Smooth muscle cell (in vitro differentiated cells): ENCODE measurements at regions not wholly inside any gene's neighbourhood (a gene's known extent, or its start where the extent isn't known, plus 50 kb on each side); places are given as distances from the start of the nearest gene placed in this dataset.
A peak's percentile ranks its signal among the peaks of the same experiment; 100 is the strongest.

Experiments used
- DNase-seq: peaks from one replicate; lab custom pipeline; 2025; ENCODE audit not compliant: unreplicated experiment; lab: John Stamatoyannopoulos, UW
- H2AFZ ChIP-seq: fragments of 200-600 bp; sonication (generic); 2 replicates; pipeline ENCODE4 v1.6.0; 2016; ENCODE audit warnings: antibody characterized with exemption, low read depth, mild to moderate bottlenecking
- H3F3A ChIP-seq: fragments of 200-600 bp; sonication (generic); 2 replicates; pipeline ENCODE4 v1.6.0; 2017; ENCODE audit warnings: antibody characterized with exemption, low read depth
- H3K27ac ChIP-seq: fragments of 200-600 bp; sonication (generic); 2 replicates; pipeline ENCODE4 v1.5.1; 2016; ENCODE audit warnings: low read depth, mild to moderate bottlenecking
- H3K27me3 ChIP-seq: fragments of 200-600 bp; sonication (generic); 2 replicates; pipeline ENCODE4 v1.6.1; 2016; ENCODE audit warnings: low read depth, mild to moderate bottlenecking
- H3K36me3 ChIP-seq: fragments of 200-600 bp; sonication (generic); 2 replicates; pipeline ENCODE4 v1.5.1; 2016; ENCODE audit warnings: low read depth
- H3K4me1 ChIP-seq: fragments of 200-600 bp; sonication (generic); 2 replicates; pipeline ENCODE4 v1.5.1; 2016; ENCODE audit warnings: low read depth
- H3K4me2 ChIP-seq: fragments of 200-600 bp; sonication (generic); 2 replicates; pipeline ENCODE4 v1.6.0; 2016; ENCODE audit warnings: mild to moderate bottlenecking
- H3K4me3 ChIP-seq: fragments of 200-600 bp; sonication (generic); 2 replicates; pipeline ENCODE4 v1.5.1; 2016; ENCODE audit warnings: mild to moderate bottlenecking
- H3K79me2 ChIP-seq: fragments of 200-600 bp; sonication (generic); 2 replicates; pipeline ENCODE4 v1.6.0; 2016; ENCODE audit warnings: low read depth, mild to moderate bottlenecking
- H3K9ac ChIP-seq: fragments of 200-600 bp; sonication (generic); 2 replicates; pipeline ENCODE4 v1.6.0; 2016; ENCODE audit warnings: low read depth
- H3K9me3 ChIP-seq: fragments of 200-600 bp; sonication (generic); replicated peaks from 2 replicates; pipeline ENCODE4 v1.5.1; 2016; ENCODE audit warnings: low read depth
- H4K20me1 ChIP-seq: fragments of 200-600 bp; sonication (generic); 2 replicates; pipeline ENCODE4 v1.6.0; 2016; ENCODE audit warnings: low read depth
- WGBS: methylation state at CpG from one replicate; pipeline ENCODE4 v1.1.7; 2016; ENCODE audit warnings: low lambda C conversion rate; 5-methylcytosine and 5-hydroxymethylcytosine counted together
- TF ChIP-seq, protein P1 (sequence below): fragments of 200-600 bp; sonication (generic); IDR thresholded peaks from 2 replicates; pipeline ENCODE4 v1.5.1; 2017; ENCODE audit warnings: borderline replicate concordance, mild to moderate bottlenecking, antibody characterized with exemption; ENCODE audit not compliant: insufficient read depth, poor library complexity, severe bottlenecking

GRCh38 chr1:219438386-219438785 is 174.5 kb downstream of the ZC3H11B start:
- H3K79me2 ChIP-seq = no peaks in the 10 kb centered on the region
- peaks cover 9% of the 10 kb centered on the region for H3K4me1 ChIP-seq
- no peaks in the 10 kb centered on the region for H3K36me3 ChIP-seq
- no peaks in the 10 kb centered on the region for H3K9me3 ChIP-seq
- H3F3A ChIP-seq = peaks cover 10% of the 10 kb centered on the region
- no peaks in the 10 kb centered on the region for H3K27me3 ChIP-seq
- no peak overlapping the region for H3K27ac ChIP-seq
- no peak overlapping the region for H2AFZ ChIP-seq
- H3K4me3 ChIP-seq = no peak overlapping the region
- no peak overlapping the region for H3K4me2 ChIP-seq
- H3K9ac ChIP-seq = no peak overlapping the region
- no peaks in the 10 kb centered on the region for H4K20me1 ChIP-seq
- TF ChIP-seq, protein P1, sequence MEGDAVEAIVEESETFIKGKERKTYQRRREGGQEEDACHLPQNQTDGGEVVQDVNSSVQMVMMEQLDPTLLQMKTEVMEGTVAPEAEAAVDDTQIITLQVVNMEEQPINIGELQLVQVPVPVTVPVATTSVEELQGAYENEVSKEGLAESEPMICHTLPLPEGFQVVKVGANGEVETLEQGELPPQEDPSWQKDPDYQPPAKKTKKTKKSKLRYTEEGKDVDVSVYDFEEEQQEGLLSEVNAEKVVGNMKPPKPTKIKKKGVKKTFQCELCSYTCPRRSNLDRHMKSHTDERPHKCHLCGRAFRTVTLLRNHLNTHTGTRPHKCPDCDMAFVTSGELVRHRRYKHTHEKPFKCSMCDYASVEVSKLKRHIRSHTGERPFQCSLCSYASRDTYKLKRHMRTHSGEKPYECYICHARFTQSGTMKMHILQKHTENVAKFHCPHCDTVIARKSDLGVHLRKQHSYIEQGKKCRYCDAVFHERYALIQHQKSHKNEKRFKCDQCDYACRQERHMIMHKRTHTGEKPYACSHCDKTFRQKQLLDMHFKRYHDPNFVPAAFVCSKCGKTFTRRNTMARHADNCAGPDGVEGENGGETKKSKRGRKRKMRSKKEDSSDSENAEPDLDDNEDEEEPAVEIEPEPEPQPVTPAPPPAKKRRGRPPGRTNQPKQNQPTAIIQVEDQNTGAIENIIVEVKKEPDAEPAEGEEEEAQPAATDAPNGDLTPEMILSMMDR = no peak
- DNase-seq = no peak
- 87% methylated on average over 3 of the region's 3 CpGs for WGBS

GRCh38 chr1:219434923-219435297 is 178.0 kb downstream of the ZC3H11B start:
- no peak overlapping the region for H3K9ac ChIP-seq
- H3K27ac ChIP-seq = no peak overlapping the region
- no peaks in the 10 kb centered on the region for H4K20me1 ChIP-seq
- no peaks in the 10 kb centered on the region for H3K9me3 ChIP-seq
- H3K4me1 ChIP-seq = peaks cover 9% of the 10 kb centered on the region
- H3K4me3 ChIP-seq = no peak overlapping the region
- no peaks in the 10 kb centered on the region for H3F3A ChIP-seq
- no peaks in the 10 kb centered on the region for H3K79me2 ChIP-seq
- no peak overlapping the region for H2AFZ ChIP-seq
- TF ChIP-seq, protein P1 = no peak
- 83% methylated on average over 2 of the region's 2 CpGs for WGBS
- DNase-seq = no peak
- H3K27me3 ChIP-seq = no peaks in the 10 kb centered on the region
- H3K36me3 ChIP-seq = no peaks in the 10 kb centered on the region
- no peak overlapping the region for H3K4me2 ChIP-seq

- Histone ChIP-seq H3K4me2 (peak overlapping the region; percentile 51), H3K4me1 (peaks cover 9% of the 10 kb centered on the region), H4K20me1 (no peaks in the 10 kb centered on the region), H3K9me3 (no peaks in the 10 kb centered on the region), H3K27ac (no peak overlapping the region), H3K79me2 (no peaks in the 10 kb centered on the region), H3K4me3 (no peak overlapping the region), H3K36me3 (no peaks in the 10 kb centered on the region), H3F3A (no peaks in the 10 kb centered on the region), H3K9ac (no peak overlapping the region), H2AFZ (no peak overlapping the region), H3K27me3 (no peaks in the 10 kb centered on the region)
- DNase-seq = no peak
- WGBS = 84% methylated on average over 6 of the region's 6 CpGs
- TF ChIP-seq, protein P1 = no peak
These were observed 178.5 kb downstream of the ZC3H11B start for GRCh38 chr1:219434285-219434922.

DNA sequence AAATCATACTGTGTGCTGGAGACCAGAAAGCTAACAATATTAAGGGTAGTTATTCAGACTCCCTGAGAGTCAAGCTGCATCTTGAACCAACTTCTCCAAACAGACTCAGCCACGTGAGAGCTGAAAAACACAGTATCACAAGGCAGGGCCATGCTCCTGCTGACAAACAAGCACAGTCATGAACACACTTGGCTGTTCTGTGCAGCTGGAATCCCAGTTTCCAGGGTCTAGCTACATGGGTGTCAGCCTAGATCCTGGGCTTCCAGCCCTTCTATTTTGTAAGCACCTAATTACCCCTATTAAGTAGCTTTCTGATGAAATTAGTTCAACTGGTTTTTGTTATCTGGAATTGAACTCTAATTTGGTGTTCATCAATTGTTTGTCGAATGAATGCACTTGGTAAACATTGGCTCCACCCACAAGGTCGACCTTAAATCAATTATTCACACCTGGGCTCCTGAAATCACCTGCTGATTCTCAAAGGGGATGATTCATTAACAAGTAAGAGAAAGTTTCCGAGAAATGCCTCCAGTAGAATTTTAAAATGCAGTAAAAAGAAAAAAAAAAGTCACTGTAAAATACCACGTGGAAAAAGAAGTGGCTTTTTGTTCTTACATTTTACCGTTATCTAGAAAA is 179.3 kb downstream of the ZC3H11B start:
- Histone ChIP-seq H3K79me2 (no peaks in the 10 kb centered on the region), H3K36me3 (no peaks in the 10 kb centered on the region), H3K27ac (no peak overlapping the region), H2AFZ (no peak overlapping the region), H3K4me3 (no peak overlapping the region), H3F3A (no peaks in the 10 kb centered on the region), H3K9me3 (no peaks in the 10 kb centered on the region), H3K4me1 (peaks cover 9% of the 10 kb centered on the region), H4K20me1 (no peaks in the 10 kb centered on the region), H3K4me2 (peak overlapping the region; percentile 51), H3K27me3 (no peaks in the 10 kb centered on the region), H3K9ac (no peak overlapping the region)
- 48% methylated on average over 6 of the region's 6 CpGs for WGBS
- DNase-seq = no peak
- TF ChIP-seq, protein P1 = no peak
